Ovary (tissue), 7 donors: ENCODE measurements at regions not wholly inside any gene's neighbourhood (a gene's known extent, or its start where the extent isn't known, plus 50 kb on each side); places are given as distances from the start of the nearest gene placed in this dataset.

ENCODE experiments used
- DNase-seq, 5 donors: peaks; one replicate each; pipeline ENCODE4 v3.0.0-alpha.2; 2019 to 2020
- H3K27ac ChIP-seq, 2 donors: fragments of 200-600 bp; one replicate each; pipeline versions ENCODE4 v1.5.1 to v1.8.0; 2019 to 2022
- H3K27me3 ChIP-seq: fragments of 200-600 bp; one replicate; pipeline ENCODE4 v1.8.0; 2022
- H3K36me3 ChIP-seq: fragments of 200-600 bp; sonication (generic); one replicate; pipeline ENCODE4 v1.5.1; 2019
- H3K4me1 ChIP-seq: one replicate; pipeline ENCODE4 v1.8.1; 2013; ENCODE audit warnings: mild to moderate bottlenecking, moderate library complexity; ENCODE audit not compliant: insufficient read depth
- H3K4me3 ChIP-seq: fragments of 200-600 bp; sonication (generic); one replicate; pipeline ENCODE4 v1.5.1; 2017
- H3K9me3 ChIP-seq, 2 donors: fragments of 200-600 bp in 1 of 2; sonication (generic) in 1 of 2; one replicate each; pipeline versions ENCODE4 v1.5.1 to v1.8.1; 2013 to 2019; ENCODE audit warnings: mild to moderate bottlenecking in 1 of 2, moderate library complexity in 1 of 2
- CTCF ChIP-seq, 3 donors: fragments of 450-650 bp in 2 of 3; fragments of 200-600 bp in 1 of 3; IDR thresholded peaks; one replicate each; pipeline versions ENCODE4 v1.5.1 to v1.8.0; 2016 to 2022; ENCODE audit warnings: antibody characterized with exemption in 3 of 3, mild to moderate bottlenecking in 1 of 3
- EP300 ChIP-seq: sonication (generic); formaldehyde crosslinking; IDR thresholded peaks from one replicate; pipeline ENCODE4 v1.6.1; 2017; ENCODE audit warnings: antibody characterized with exemption
- POLR2A ChIP-seq: fragments of 450-650 bp; IDR thresholded peaks from one replicate; pipeline ENCODE4 v1.6.1; 2017; ENCODE audit warnings: antibody characterized with exemption, mild to moderate bottlenecking, moderate library complexity
- WGBS, 3 donors: extraction: QIAGEN DNeasy Blood & Tissue Kit in 1 of 3; methylation state at CpG; one replicate each; pipeline versions ENCODE4 v1.1.5 to v1.1.7; 2013 to 2017; 5-methylcytosine and 5-hydroxymethylcytosine counted together
- intact Hi-C, 4 donors: fragments of 100-400 bp; cut with DNase I; formaldehyde crosslinking; loops; one replicate each; pipeline versions ENCODE4 v1.11.0 to v1.15.1; 2022 to 2023
- donor health status: DM: no; HTN: no; CAD: no; lungs with moderate emphysema.
- donor health status: DM: no; HTN: no; CAD: no.
- donor health status: Bipolar disorder and iron deficiency.
- donor health status: DM: no; HTN: no; CAD: no.
- donor health status: DM: yes; HTN: yes; CAD: no.

- TF ChIP-seq CTCF (IDR thresholded peaks at IDR 0.05) (no peak), POLR2A (no peak), EP300 (no peak)
- intact Hi-C loops = no loop called here
- H3K27me3 ChIP-seq = no peaks in the 10 kb centered on the region
- WGBS, 3 donors = 91 to 94% (median 92%) methylated on average over 3 of the region's 3 CpGs
- no peaks in the 10 kb centered on the region for H3K9me3 ChIP-seq
- no peaks in the 10 kb centered on the region for H3K4me1 ChIP-seq
- H3K4me3 ChIP-seq = no peak overlapping the region
- no peak overlapping the region for H3K27ac ChIP-seq
- no peak for DNase-seq
- H3K36me3 ChIP-seq = no peaks in the 10 kb centered on the region
Measured at GRCh38 chr18:75592527-75592926, 165.0 kb upstream of the SMIM21 start.

GRCh38 chr18:75588412-75588811 lies 160.9 kb upstream of the SMIM21 start:
- TF ChIP-seq CTCF (IDR thresholded peaks at IDR 0.05) (no peak), POLR2A (no peak), EP300 (no peak)
- Histone ChIP-seq H3K27me3 (no peaks in the 10 kb centered on the region), H3K27ac (no peak overlapping the region), H3K4me3 (no peak overlapping the region), H3K36me3 (no peaks in the 10 kb centered on the region), H3K9me3 (no peaks in the 10 kb centered on the region), H3K4me1 (no peaks in the 10 kb centered on the region)
- intact Hi-C loops = no loop called here
- WGBS, 3 donors = 93 to 96% (median 95%) methylated on average over 16 of the region's 16 CpGs
- DNase-seq = no peak

- no peak for TF ChIP-seq CTCF (IDR thresholded peaks at IDR 0.05)
- no peak for TF ChIP-seq POLR2A
- TF ChIP-seq EP300 = no peak
- Histone ChIP-seq H3K9me3 (no peaks in the 10 kb centered on the region), H3K36me3 (no peaks in the 10 kb centered on the region), H3K27me3 (no peaks in the 10 kb centered on the region), H3K4me1 (peaks cover 4% of the 10 kb centered on the region), H3K4me3 (no peak overlapping the region), H3K27ac (no peak overlapping the region)
- 72 to 86% (median 85%) methylated on average over 6 of the region's 6 CpGs for WGBS, 3 donors
- intact Hi-C loops = no loop called here
- no peak for DNase-seq
Measured at GRCh38 chr18:75587131-75587530, 159.6 kb upstream of the SMIM21 start.

- no peaks in the 10 kb centered on the region for H3K36me3 ChIP-seq
- intact Hi-C loops = no loop called here
- no peak overlapping the region for H3K4me3 ChIP-seq
- no peaks in the 10 kb centered on the region for H3K9me3 ChIP-seq
- 88 to 93% (median 93%) methylated on average over 9 of the region's 9 CpGs for WGBS, 3 donors
- no peak for DNase-seq
- no peaks in the 10 kb centered on the region for H3K27me3 ChIP-seq
- TF ChIP-seq EP300 (no peak), CTCF (IDR thresholded peaks at IDR 0.05) (no peak), POLR2A (no peak)
- peaks cover 5% of the 10 kb centered on the region for H3K4me1 ChIP-seq
- no peak overlapping the region for H3K27ac ChIP-seq
Measured at GRCh38 chr18:75586130-75586889, 158.8 kb upstream of the SMIM21 start.
